ENCODE measurements at regions not wholly inside any gene's neighbourhood (a gene's known extent, or its start where the extent isn't known, plus 50 kb on each side); places are given as distances from the start of the nearest gene placed in this dataset.

DNA sequence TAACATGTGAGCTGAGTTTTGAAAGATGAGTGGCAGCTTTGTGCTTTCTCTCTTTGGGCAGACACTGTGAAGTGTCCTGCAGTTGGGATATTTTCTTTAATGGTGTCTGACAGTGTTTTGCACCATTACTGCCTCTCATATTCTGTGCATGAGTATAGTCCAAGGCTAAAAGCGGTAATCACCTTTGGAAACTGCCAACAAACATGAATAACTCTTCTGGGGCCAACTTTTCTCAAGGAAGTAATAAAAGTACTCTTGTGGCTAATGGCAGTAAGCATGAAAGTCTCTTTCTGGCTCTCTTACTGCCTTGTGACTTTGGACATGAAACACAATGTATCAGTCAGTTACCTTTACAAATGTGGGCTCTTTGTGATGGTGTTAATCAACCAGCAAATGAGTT is 91.7 kb upstream of the SOX4 start:
- TF ChIP-seq, protein P1, sequence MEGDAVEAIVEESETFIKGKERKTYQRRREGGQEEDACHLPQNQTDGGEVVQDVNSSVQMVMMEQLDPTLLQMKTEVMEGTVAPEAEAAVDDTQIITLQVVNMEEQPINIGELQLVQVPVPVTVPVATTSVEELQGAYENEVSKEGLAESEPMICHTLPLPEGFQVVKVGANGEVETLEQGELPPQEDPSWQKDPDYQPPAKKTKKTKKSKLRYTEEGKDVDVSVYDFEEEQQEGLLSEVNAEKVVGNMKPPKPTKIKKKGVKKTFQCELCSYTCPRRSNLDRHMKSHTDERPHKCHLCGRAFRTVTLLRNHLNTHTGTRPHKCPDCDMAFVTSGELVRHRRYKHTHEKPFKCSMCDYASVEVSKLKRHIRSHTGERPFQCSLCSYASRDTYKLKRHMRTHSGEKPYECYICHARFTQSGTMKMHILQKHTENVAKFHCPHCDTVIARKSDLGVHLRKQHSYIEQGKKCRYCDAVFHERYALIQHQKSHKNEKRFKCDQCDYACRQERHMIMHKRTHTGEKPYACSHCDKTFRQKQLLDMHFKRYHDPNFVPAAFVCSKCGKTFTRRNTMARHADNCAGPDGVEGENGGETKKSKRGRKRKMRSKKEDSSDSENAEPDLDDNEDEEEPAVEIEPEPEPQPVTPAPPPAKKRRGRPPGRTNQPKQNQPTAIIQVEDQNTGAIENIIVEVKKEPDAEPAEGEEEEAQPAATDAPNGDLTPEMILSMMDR (IDR thresholded peaks at IDR 0.05), result no peak
- TF ChIP-seq EP300 (IDR thresholded peaks at IDR 0.05) (no peak), POLR2AphosphoS5 (IDR thresholded peaks at IDR 0.05) (no peak)
